Mucosa of descending colon (tissue), 3 donors: ENCODE measurements at regions not wholly inside any gene's neighbourhood (a gene's known extent, or its start where the extent isn't known, plus 50 kb on each side); places are given as distances from the start of the nearest gene placed in this dataset.

Experiments used
- ATAC-seq: fragments of 200-7000 bp; cut with Tn5 transposase; one replicate; pipeline ENCODE4 v1.9.1; 2020; ENCODE audit warnings: mild to moderate bottlenecking, moderate library complexity
- DNase-seq, 3 donors: peaks; one replicate each; pipeline ENCODE4 v3.0.0-alpha.2; 2020
- H3K36me3 ChIP-seq: fragments of 200-600 bp; one replicate; pipeline ENCODE4 v1.8.0; 2021; ENCODE audit warnings: low read depth, mild to moderate bottlenecking
- H3K4me1 ChIP-seq: fragments of 200-600 bp; one replicate; pipeline ENCODE4 v1.8.0; 2021; ENCODE audit warnings: low read depth, mild to moderate bottlenecking
- H3K4me3 ChIP-seq: fragments of 200-600 bp; one replicate; pipeline ENCODE4 v1.8.0; 2021; ENCODE audit warnings: mild to moderate bottlenecking
- H3K9me3 ChIP-seq: fragments of 200-600 bp; one replicate; pipeline ENCODE4 v1.8.0; 2021; ENCODE audit warnings: mild to moderate bottlenecking
- CTCF ChIP-seq: fragments of 200-600 bp; IDR thresholded peaks from one replicate; pipeline ENCODE4 v1.8.0; 2022; ENCODE audit warnings: antibody characterized with exemption, mild to moderate bottlenecking
- intact Hi-C, 2 donors: fragments of 100-400 bp; cut with DNase I in 1 of 2; cut with micrococcal nuclease in 1 of 2; formaldehyde crosslinking; loops; one replicate each; pipeline versions ENCODE4 v1.11.0 to v1.11.1; 2022; cut with DNase I, micrococcal nuclease
- donor health status: DM: no; HTN: no; CAD: no; lungs with moderate emphysema.
- donor health status: DM: no; HTN: no; CAD: no.
- donor health status: DM: no; HTN: yes; CAD: no.

- H3K4me1 ChIP-seq = no peaks in the 10 kb centered on the region
- DNase-seq (no peak), ATAC-seq (no peak)
- H3K4me3 ChIP-seq = no peak overlapping the region
- H3K9me3 ChIP-seq = no peaks in the 10 kb centered on the region
- no peak for TF ChIP-seq CTCF
- no peaks in the 10 kb centered on the region for H3K36me3 ChIP-seq
- intact Hi-C loops = no loop called here
These were observed 275.2 kb upstream of the AGA start for GRCh38 chr4:177717407-177717806.

GRCh38 chr4:177718514-177718913 lies 276.3 kb upstream of the AGA start:
- intact Hi-C loops = no loop called here
- H3K4me3 ChIP-seq = no peak overlapping the region
- no peaks in the 10 kb centered on the region for H3K9me3 ChIP-seq
- DNase-seq = no peak
- no peak for ATAC-seq
- no peaks in the 10 kb centered on the region for H3K36me3 ChIP-seq
- no peaks in the 10 kb centered on the region for H3K4me1 ChIP-seq
- TF ChIP-seq CTCF = no peak

- intact Hi-C loops = no loop called here
- no peaks in the 10 kb centered on the region for H3K36me3 ChIP-seq
- no peak for DNase-seq
- ATAC-seq = no peak
- no peak for TF ChIP-seq CTCF
- H3K9me3 ChIP-seq = no peaks in the 10 kb centered on the region
- no peaks in the 10 kb centered on the region for H3K4me1 ChIP-seq
- no peak overlapping the region for H3K4me3 ChIP-seq
These were observed 283.9 kb upstream of the AGA start for GRCh38 chr4:177726111-177726510.

GRCh38 chr4:177728361-177729152 lies 286.3 kb upstream of the AGA start:
- no peak for TF ChIP-seq CTCF
- Histone ChIP-seq H3K9me3 (no peaks in the 10 kb centered on the region), H3K36me3 (no peaks in the 10 kb centered on the region), H3K4me3 (no peak overlapping the region), H3K4me1 (no peaks in the 10 kb centered on the region)
- intact Hi-C loops = no loop called here
- ATAC-seq = peak; percentile 95
- peak; percentile 33 to 70 (median 36) for DNase-seq

- Histone ChIP-seq H3K4me1 (no peaks in the 10 kb centered on the region), H3K36me3 (no peaks in the 10 kb centered on the region), H3K9me3 (no peaks in the 10 kb centered on the region), H3K4me3 (no peak overlapping the region)
- TF ChIP-seq CTCF = no peak
- DNase-seq (no peak), ATAC-seq (no peak)
- intact Hi-C loops = no loop called here
These were observed 287.4 kb upstream of the AGA start for GRCh38 chr4:177729681-177730080.
